Ascending aorta (tissue), 2 donors: ENCODE measurements at regions not wholly inside any gene's neighbourhood (a gene's known extent, or its start where the extent isn't known, plus 50 kb on each side); places are given as distances from the start of the nearest gene placed in this dataset.
"Not testable (repeated sequence)": the region's sequence is repeated elsewhere in the genome, so short reads cannot be mapped to it uniquely, and the experiment has no call there.

Source experiments
- DNase-seq, 2 donors: peaks; one replicate each; pipeline ENCODE4 v3.0.0-alpha.2; 2019; ENCODE audit warnings: low spot score in 2 of 2
- H3K27ac ChIP-seq, 2 donors: fragments of 200-600 bp; sonication (generic); one replicate each; pipeline ENCODE4 v1.5.1; 2016 to 2017; ENCODE audit warnings: mild to moderate bottlenecking in 1 of 2
- H3K27me3 ChIP-seq: fragments of 200-600 bp; sonication (generic); one replicate; pipeline ENCODE4 v1.5.1; 2017
- H3K36me3 ChIP-seq, 2 donors: fragments of 200-600 bp; sonication (generic); one replicate each; pipeline ENCODE4 v1.5.1; 2016
- H3K4me1 ChIP-seq, 2 donors: fragments of 200-600 bp; sonication (generic); one replicate each; pipeline ENCODE4 v1.5.1; 2016 to 2017; ENCODE audit warnings: mild to moderate bottlenecking in 1 of 2
- H3K4me3 ChIP-seq, 2 donors: fragments of 200-600 bp; sonication (generic); one replicate each; pipeline ENCODE4 v1.5.1; 2016 to 2017; ENCODE audit warnings: mild to moderate bottlenecking in 1 of 2
- H3K9me3 ChIP-seq, 2 donors: fragments of 200-600 bp; sonication (generic); one replicate each; pipeline ENCODE4 v1.5.1; 2016
- CTCF ChIP-seq, 3 experiments: fragments of 200-600 bp in 2 of 3; fragments of 450-650 bp in 1 of 3; sonication (generic) in 2 of 3; IDR thresholded peaks; one replicate each; pipeline ENCODE4 v1.5.1; 2016 to 2019; ENCODE audit warnings: antibody characterized with exemption in 3 of 3, mild to moderate bottlenecking in 1 of 3, moderate library complexity in 1 of 3
- intact Hi-C: fragments of 100-400 bp; cut with DNase I; formaldehyde crosslinking; loops from one replicate; pipeline ENCODE4 v1.15.1; 2023

GRCh38 chr6:113779656-113780055 lies 77.5 kb upstream of the MARCKS start:
- no peaks in the 10 kb centered on the region for H3K36me3 ChIP-seq
- no peak for DNase-seq
- H3K4me1 ChIP-seq = no peaks in the 10 kb centered on the region
- no peaks in the 10 kb centered on the region for H3K9me3 ChIP-seq
- no peak for TF ChIP-seq CTCF (IDR thresholded peaks at IDR 0.05)
- H3K27me3 ChIP-seq = no peaks in the 10 kb centered on the region
- no peak overlapping the region for H3K27ac ChIP-seq
- no peak overlapping the region for H3K4me3 ChIP-seq
- intact Hi-C loops = no loop called here

GRCh38 chr6:113782636-113783035 lies 74.5 kb upstream of the MARCKS start:
- no peak overlapping the region for H3K4me3 ChIP-seq
- no peaks in the 10 kb centered on the region for H3K4me1 ChIP-seq
- DNase-seq = no peak
- H3K36me3 ChIP-seq = no peaks in the 10 kb centered on the region
- no peaks in the 10 kb centered on the region for H3K9me3 ChIP-seq
- TF ChIP-seq CTCF (IDR thresholded peaks at IDR 0.05) = no peak
- no peak overlapping the region for H3K27ac ChIP-seq
- intact Hi-C loops = no loop called here
- no peaks in the 10 kb centered on the region for H3K27me3 ChIP-seq

- H3K27ac ChIP-seq = no peak overlapping the region
- H3K4me3 ChIP-seq = no peak overlapping the region
- no peaks in the 10 kb centered on the region for H3K9me3 ChIP-seq
- no peak for TF ChIP-seq CTCF (IDR thresholded peaks at IDR 0.05)
- intact Hi-C loops = no loop called here
- H3K27me3 ChIP-seq = no peaks in the 10 kb centered on the region
- no peaks in the 10 kb centered on the region for H3K36me3 ChIP-seq
- no peaks in the 10 kb centered on the region for H3K4me1 ChIP-seq
- no peak for DNase-seq
Measured at GRCh38 chr6:113786168-113786567, 71.0 kb upstream of the MARCKS start.

GRCh38 chr6:113788586-113788985 lies 68.6 kb upstream of the MARCKS start:
- Histone ChIP-seq H3K4me1 (no peaks in the 10 kb centered on the region), H3K4me3 (no peak overlapping the region), H3K27me3 (no peaks in the 10 kb centered on the region), H3K36me3 (no peaks in the 10 kb centered on the region), H3K9me3 (no peaks in the 10 kb centered on the region), H3K27ac (no peak overlapping the region)
- DNase-seq = no peak
- no peak for TF ChIP-seq CTCF (IDR thresholded peaks at IDR 0.05)
- intact Hi-C loops = no loop called here

GRCh38 chr6:113791225-113791624 lies 65.9 kb upstream of the MARCKS start:
- DNase-seq, intact Hi-C loops, H3K36me3 ChIP-seq, H3K4me1 ChIP-seq, H3K4me3 ChIP-seq, H3K9me3 ChIP-seq, H3K27me3 ChIP-seq, H3K27ac ChIP-seq: not testable (repeated sequence)

GRCh38 chr6:113795371-113795770 lies 61.8 kb upstream of the MARCKS start:
- H3K4me3 ChIP-seq, intact Hi-C loops, H3K27me3 ChIP-seq, H3K36me3 ChIP-seq, H3K27ac ChIP-seq, DNase-seq, H3K4me1 ChIP-seq, H3K9me3 ChIP-seq: not testable (repeated sequence)

GRCh38 chr6:113796038-113796437 lies 61.1 kb upstream of the MARCKS start:
- Histone ChIP-seq H3K27ac (no peak overlapping the region), H3K36me3 (no peaks in the 10 kb centered on the region), H3K4me1 (no peaks in the 10 kb centered on the region), H3K4me3 (no peak overlapping the region), H3K9me3 (no peaks in the 10 kb centered on the region), H3K27me3 (no peaks in the 10 kb centered on the region)
- intact Hi-C loops = no loop called here
- no peak for DNase-seq
- no peak for TF ChIP-seq CTCF (IDR thresholded peaks at IDR 0.05)
